A673 (cell line): ENCODE measurements at regions not wholly inside any gene's neighbourhood (a gene's known extent, or its start where the extent isn't known, plus 50 kb on each side); places are given as distances from the start of the nearest gene placed in this dataset.

Experiments used
- EZH2 ChIP-seq: fragments of 200-600 bp; sonication (generic); IDR thresholded peaks from 2 replicates; pipeline ENCODE4 v1.6.1; 2017; ENCODE audit warnings: borderline replicate concordance, low read depth, mild to moderate bottlenecking, mixed read lengths, antibody characterized with exemption, low read length; ENCODE audit not compliant: poor library complexity, severe bottlenecking
- TF ChIP-seq, protein P1 (sequence below): fragments of 300-800, 200-600 bp; sonication (generic); conservative IDR thresholded peaks from 2 replicates; pipeline ENCODE4 v1.5.1; 2017; ENCODE audit warnings: low read depth, mild to moderate bottlenecking, antibody characterized with exemption, low read length, moderate library complexity, mixed read lengths

DNA sequence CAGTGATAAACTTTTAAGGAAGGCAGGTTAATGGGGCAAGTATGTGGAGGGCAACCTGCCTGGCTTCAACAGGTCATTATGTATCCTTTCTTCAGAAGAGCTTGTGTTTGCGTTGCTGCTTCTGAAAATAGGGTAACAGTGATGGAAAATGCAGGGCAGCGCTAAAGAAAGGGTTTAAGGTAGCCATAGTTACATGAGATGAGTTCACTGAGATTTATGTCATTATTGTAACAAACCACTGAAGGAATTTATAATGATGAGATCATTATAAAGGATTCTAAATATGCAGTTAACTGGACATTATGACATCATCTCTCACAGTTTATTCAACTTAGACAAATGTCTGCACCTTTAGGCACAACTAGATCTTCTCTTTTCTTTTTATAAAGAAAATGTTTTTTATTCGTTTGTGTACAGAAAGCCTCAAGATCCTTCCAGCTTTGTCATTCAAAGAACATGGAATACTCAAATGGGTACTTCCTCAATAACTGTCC, 291.6 kb upstream of the SMARCA2 start:
- TF ChIP-seq EZH2 = no peak
- TF ChIP-seq, protein P1, sequence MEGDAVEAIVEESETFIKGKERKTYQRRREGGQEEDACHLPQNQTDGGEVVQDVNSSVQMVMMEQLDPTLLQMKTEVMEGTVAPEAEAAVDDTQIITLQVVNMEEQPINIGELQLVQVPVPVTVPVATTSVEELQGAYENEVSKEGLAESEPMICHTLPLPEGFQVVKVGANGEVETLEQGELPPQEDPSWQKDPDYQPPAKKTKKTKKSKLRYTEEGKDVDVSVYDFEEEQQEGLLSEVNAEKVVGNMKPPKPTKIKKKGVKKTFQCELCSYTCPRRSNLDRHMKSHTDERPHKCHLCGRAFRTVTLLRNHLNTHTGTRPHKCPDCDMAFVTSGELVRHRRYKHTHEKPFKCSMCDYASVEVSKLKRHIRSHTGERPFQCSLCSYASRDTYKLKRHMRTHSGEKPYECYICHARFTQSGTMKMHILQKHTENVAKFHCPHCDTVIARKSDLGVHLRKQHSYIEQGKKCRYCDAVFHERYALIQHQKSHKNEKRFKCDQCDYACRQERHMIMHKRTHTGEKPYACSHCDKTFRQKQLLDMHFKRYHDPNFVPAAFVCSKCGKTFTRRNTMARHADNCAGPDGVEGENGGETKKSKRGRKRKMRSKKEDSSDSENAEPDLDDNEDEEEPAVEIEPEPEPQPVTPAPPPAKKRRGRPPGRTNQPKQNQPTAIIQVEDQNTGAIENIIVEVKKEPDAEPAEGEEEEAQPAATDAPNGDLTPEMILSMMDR = no peak
